Heart right ventricle (tissue), 16 donors: ENCODE measurements at regions not wholly inside any gene's neighbourhood (a gene's known extent, or its start where the extent isn't known, plus 50 kb on each side); places are given as distances from the start of the nearest gene placed in this dataset.

Experiments
- ATAC-seq, 8 donors: fragments of 200-7000 bp; cut with Tn5 transposase; one replicate each; pipeline ENCODE4 v1.9.1; 2020; ENCODE audit warnings: mild to moderate bottlenecking in 8 of 8, moderate library complexity in 8 of 8, moderate number of reproducible peaks in 1 of 8
- DNase-seq, 2 donors: peaks; one replicate each; pipeline ENCODE4 v3.0.0-alpha.2; 2020
- H3K27ac ChIP-seq, 10 donors: fragments of 200-600 bp; sonication (generic) in 2 of 10; one replicate each; pipeline versions ENCODE4 v1.5.0 to v1.8.0; 2020 to 2022; ENCODE audit warnings: mild to moderate bottlenecking in 3 of 10
- H3K27me3 ChIP-seq, 7 donors: fragments of 200-600 bp; one replicate each; pipeline ENCODE4 v1.8.0; 2021 to 2022; ENCODE audit warnings: mild to moderate bottlenecking in 2 of 7
- H3K36me3 ChIP-seq, 9 donors: fragments of 200-600 bp; sonication (generic) in 1 of 9; one replicate each; pipeline versions ENCODE4 v1.5.0 to v1.8.0; 2020 to 2022; ENCODE audit warnings: mild to moderate bottlenecking in 2 of 9
- H3K4me1 ChIP-seq, 9 donors: fragments of 200-600 bp; sonication (generic) in 1 of 9; one replicate each; pipeline versions ENCODE4 v1.5.0 to v1.8.0; 2020 to 2022; ENCODE audit warnings: mild to moderate bottlenecking in 4 of 9
- H3K4me3 ChIP-seq, 10 donors: fragments of 200-600 bp; sonication (generic) in 2 of 10; one replicate each; pipeline versions ENCODE4 v1.5.0 to v1.8.0; 2020 to 2022; ENCODE audit warnings: mild to moderate bottlenecking in 7 of 10, moderate library complexity in 2 of 10
- H3K9me3 ChIP-seq, 11 donors: fragments of 200-600 bp in 10 of 11; sonication (generic) in 2 of 11; one replicate each; pipeline versions ENCODE4 v1.5.0 to v1.8.0; 2013 to 2022; ENCODE audit warnings: mild to moderate bottlenecking in 2 of 11, control low read depth in 1 of 11, moderate library complexity in 1 of 11
- CTCF ChIP-seq, 9 donors: fragments of 200-600 bp; sonication (generic) in 2 of 9; IDR thresholded peaks; one replicate each; pipeline versions ENCODE4 v1.5.0 to v1.8.0; 2021 to 2022; ENCODE audit warnings: antibody characterized with exemption in 9 of 9, mild to moderate bottlenecking in 5 of 9, moderate library complexity in 1 of 9
- WGBS, 2 donors: extraction: QIAGEN DNeasy Blood & Tissue Kit; methylation state at CpG; one replicate each; pipeline ENCODE4 v1.1.7; 2013; ENCODE audit warnings: inconsistent platforms in 1 of 2; 5-methylcytosine and 5-hydroxymethylcytosine counted together
- intact Hi-C, 10 donors: fragments of 100-400 bp; cut with DNase I; formaldehyde crosslinking; loops; one replicate each; pipeline versions ENCODE4 v1.11.1 to v1.14.2; 2022
- donor health status: Arrhythmogenic right ventricular cardiomyopathy.
- donor health status: ischemic (EF 13 %, LVEDD 7.1; RV severe dilation, severe dysfunction).
- donor health status: healthy with polysubstance abuse.
- donor health status: DM: no; HTN: yes; CAD: no.
- donor health status: DM: no; HTN: no; CAD: no.
- donor health status: ischemic (EF 25% LVEDD 6.9; RV normal size, moderate dysfunction).
- donor health status: ischemic (EF 25% LVEDD 5.7; RV mildly dilated, moderate dysfunction).
- donor health status: healthy.
- donor health status: DM: yes; HTN: yes; CAD: no.
- donor health status: Ischemic cardiomyopathy.
- donor health status: ischemic (EF 35%, LVEDD 5.7; RV mildly dilated, moderate dysfunction).
- donor health status: nonischemic (EF 11% LVEDD 7.7; RV severe dilation, severe dysfunction).
- donor health status: DM: yes; HTN: yes; CAD: no.
- donor health status: PGD.
- donor health status: ischemic (EF 29% LVEDD 5.4; RV normal size, mild dysfunction).
- donor health status: nonischemic (EF 23%, LVEDD 6.1; RV moderate dilation, normal function).

GRCh38 chr5:118253225-118254061, 734.9 kb downstream of the DTWD2 start:
- DNase-seq = no peak

GRCh38 chr5:118249386-118249785, 739.0 kb downstream of the DTWD2 start:
- no peak for TF ChIP-seq CTCF (IDR thresholded peaks at IDR 0.05)
- Histone ChIP-seq H3K27me3 (no peaks in the 10 kb centered on the region), H3K4me3 (no peak overlapping the region), H3K4me1 (no peaks in the 10 kb centered on the region), H3K9me3 (peaks cover 0 to 54% (median 20%) of the 10 kb centered on the region in 11 donors), H3K36me3 (no peaks in the 10 kb centered on the region), H3K27ac (no peak overlapping the region)
- intact Hi-C loops = no loop called here
- no peak for DNase-seq
- ATAC-seq = no peak
- WGBS, 2 donors = 86 to 91% methylated on average over 2 of the region's 2 CpGs

More at GRCh38 chr5:118253225-118254061, 734.9 kb downstream of the DTWD2 start:
- Histone ChIP-seq H3K9me3 (peaks cover 0 to 42% (median 20%) of the 10 kb centered on the region in 11 donors), H3K4me3 (no peak overlapping the region), H3K27ac (no peak overlapping the region), H3K36me3 (no peaks in the 10 kb centered on the region), H3K4me1 (no peaks in the 10 kb centered on the region), H3K27me3 (no peaks in the 10 kb centered on the region)
- WGBS, 2 donors = 62 to 74% methylated on average over 2 of the region's 2 CpGs
- peak in 3 of 8 donors; percentile 24 to 52 (median 35) for ATAC-seq
- TF ChIP-seq CTCF (IDR thresholded peaks at IDR 0.05) = no peak
- intact Hi-C loops = loop anchor here in 1 of 10 donors (10.0 kb wide), 1 partner anchor 361 kb away; no protein-coding TSS in a partner anchor

GRCh38 chr5:118247458-118247857, 740.9 kb downstream of the DTWD2 start:
- H3K36me3 ChIP-seq = no peaks in the 10 kb centered on the region
- H3K4me1 ChIP-seq = no peaks in the 10 kb centered on the region
- no peak for TF ChIP-seq CTCF (IDR thresholded peaks at IDR 0.05)
- DNase-seq = no peak
- no peak overlapping the region for H3K27ac ChIP-seq
- no peaks in the 10 kb centered on the region for H3K27me3 ChIP-seq
- intact Hi-C loops = no loop called here
- peaks cover 0 to 52% (median 20%) of the 10 kb centered on the region in 11 donors for H3K9me3 ChIP-seq
- ATAC-seq = no peak
- H3K4me3 ChIP-seq = no peak overlapping the region
- 90 to 94% methylated on average over 4 of the region's 4 CpGs for WGBS, 2 donors

GRCh38 chr5:118243613-118244012, 744.7 kb downstream of the DTWD2 start:
- Histone ChIP-seq H3K4me1 (no peaks in the 10 kb centered on the region), H3K4me3 (no peak overlapping the region), H3K36me3 (no peaks in the 10 kb centered on the region), H3K27ac (no peak overlapping the region), H3K9me3 (peaks cover 0 to 18% (median 2%) of the 10 kb centered on the region in 11 donors), H3K27me3 (no peaks in the 10 kb centered on the region)
- DNase-seq = no peak
- intact Hi-C loops = no loop called here
- WGBS, 2 donors = 69 to 70% methylated on average over 2 of the region's 2 CpGs
- ATAC-seq = no peak
- TF ChIP-seq CTCF (IDR thresholded peaks at IDR 0.05) = no peak
